ENCODE measurements at regions not wholly inside any gene's neighbourhood (a gene's known extent, or its start where the extent isn't known, plus 50 kb on each side); places are given as distances from the start of the nearest gene placed in this dataset.
"Not testable (repeated sequence)": the region's sequence is repeated elsewhere in the genome, so short reads cannot be mapped to it uniquely, and the experiment has no call there.

- DNase-seq = no peak
Observed at GRCh38 chr1:221987860-221988520, 246.1 kb upstream of the DUSP10 start.

GRCh38 chr1:221983444-221983843 lies 241.6 kb upstream of the DUSP10 start:
- no peak for DNase-seq

GRCh38 chr1:221981461-221981860 lies 239.6 kb upstream of the DUSP10 start:
- DNase-seq = no peak

GRCh38 chr1:221979444-221980032 lies 237.6 kb upstream of the DUSP10 start:
- no peak for DNase-seq

DNA sequence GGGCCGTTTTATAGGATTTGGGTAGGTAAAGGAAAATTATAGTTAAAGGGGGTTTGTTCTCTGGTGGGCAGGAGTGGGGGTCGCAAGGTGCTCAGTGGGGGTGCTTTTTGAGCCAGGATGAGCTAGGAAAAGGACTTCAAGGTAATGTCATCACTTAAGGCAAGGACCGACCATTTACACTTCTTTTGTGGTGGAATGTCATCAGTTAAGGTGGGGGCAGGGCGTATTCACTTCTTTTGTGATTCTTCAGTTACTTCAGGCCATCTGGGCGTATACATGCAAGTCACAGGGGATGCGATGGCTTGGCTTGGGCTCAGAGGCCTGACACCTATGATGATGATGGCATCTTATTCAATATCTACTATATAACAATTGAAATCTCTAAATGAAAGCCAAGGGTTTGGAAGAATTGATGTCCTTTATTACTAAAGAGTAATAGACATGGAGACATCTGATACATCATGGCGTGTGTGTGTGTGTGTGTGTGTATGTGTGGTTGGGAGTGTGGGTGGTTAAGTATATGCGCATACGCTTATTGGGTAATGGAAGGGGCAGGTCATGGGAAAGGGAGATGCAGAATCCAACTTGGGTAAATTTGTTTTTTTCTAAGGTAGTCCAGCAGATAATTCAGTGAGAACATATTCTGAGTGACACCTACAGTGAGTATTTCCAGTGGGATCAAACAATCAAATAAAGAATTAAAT lies 236.9 kb upstream of the DUSP10 start:
- not testable (repeated sequence) for DNase-seq

DNA sequence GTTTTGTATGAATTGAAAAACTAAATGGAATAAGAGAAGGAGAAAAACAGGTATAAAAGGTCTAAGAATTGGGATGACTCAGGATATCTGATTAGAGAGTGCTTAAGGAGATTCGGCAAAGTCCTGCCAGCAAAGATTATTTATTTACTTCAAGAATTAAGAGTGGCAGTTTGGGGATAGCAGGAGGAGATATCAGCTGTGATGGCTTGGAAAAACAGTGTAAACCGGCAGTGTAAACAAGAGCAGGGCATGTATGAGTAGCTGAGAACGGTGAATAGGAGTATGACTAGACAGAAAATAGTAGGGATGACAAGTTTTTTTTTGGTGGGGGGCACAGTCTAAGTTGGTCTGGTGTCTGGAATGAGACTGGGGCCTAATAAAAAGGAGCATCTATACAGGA lies 231.9 kb upstream of the DUSP10 start:
- not testable (repeated sequence) for DNase-seq

DNA sequence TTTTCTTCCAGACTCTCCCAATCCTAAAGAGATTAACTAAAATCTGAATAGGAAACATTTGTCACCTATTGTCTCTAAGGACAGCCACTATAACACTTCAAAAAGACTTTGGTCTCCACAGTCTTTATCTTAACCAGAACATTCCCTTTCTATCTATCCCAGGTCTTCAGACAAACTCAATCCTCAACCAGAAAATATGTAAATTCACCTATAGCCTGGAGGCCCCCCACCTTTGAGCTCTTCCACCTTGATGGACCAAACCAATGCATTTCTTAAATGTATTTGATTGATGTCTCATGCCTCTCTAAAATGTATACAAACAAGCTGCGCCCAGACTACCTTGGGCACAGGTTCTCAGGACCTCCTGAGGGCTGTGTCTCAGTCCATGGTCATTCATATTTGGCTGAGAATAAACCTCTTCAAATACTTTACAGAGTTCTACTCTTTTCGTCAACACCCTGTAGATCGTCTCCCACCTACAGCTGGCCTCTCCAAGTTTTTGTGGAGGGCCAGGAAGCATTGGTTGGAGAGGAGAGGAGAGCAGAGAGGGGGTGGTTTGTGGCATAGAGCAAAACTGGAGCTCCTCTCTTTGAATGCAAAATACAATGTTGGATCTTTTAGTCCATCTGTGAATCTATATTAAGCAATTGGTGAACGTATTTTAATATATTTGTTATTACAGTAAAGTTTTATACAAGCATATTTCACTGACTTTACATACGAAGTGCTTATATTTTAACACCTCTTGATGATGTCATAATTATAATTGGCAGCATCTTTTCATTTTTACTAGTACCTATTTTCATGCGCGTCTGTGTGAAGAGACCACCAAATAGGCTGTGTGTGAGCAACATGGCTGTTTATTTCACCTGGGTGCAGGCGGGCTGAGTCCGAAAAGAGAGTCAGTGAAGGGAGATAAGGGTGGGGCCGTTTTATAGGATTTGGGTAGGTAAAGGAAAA lies 230.7 kb upstream of the DUSP10 start:
- DNase-seq = no peak

GRCh38 chr1:221971035-221971434 lies 229.1 kb upstream of the DUSP10 start:
- DNase-seq = not testable (repeated sequence)

DNA sequence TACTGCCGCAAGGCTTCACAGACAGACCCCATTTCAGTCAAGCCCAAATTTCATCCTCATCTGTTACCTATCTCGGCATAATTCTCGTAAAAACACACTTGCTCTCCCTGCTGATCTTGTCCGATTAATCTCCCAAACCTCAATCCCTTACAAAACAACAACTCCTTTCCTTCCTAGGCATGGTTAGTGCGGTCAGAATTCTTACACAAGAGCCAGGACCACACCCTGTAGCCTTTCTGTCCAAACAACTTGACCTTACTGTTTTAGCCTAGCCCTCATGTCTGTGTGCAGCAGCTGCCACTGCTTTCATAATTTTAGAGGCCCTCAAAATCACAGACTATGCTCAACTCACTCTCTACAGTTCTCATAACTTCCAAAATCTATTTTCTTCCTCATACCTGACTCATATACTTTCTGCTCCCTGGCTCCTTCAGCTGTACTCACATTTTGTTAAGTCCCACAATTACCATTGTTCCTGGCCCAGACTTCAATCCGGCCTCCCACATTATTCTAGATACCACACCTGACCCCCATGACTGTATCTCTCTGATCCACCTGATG lies 227.5 kb upstream of the DUSP10 start:
- DNase-seq = not testable (repeated sequence)

GRCh38 chr1:221967538-221967937 lies 225.6 kb upstream of the DUSP10 start:
- not testable (repeated sequence) for DNase-seq

DNA sequence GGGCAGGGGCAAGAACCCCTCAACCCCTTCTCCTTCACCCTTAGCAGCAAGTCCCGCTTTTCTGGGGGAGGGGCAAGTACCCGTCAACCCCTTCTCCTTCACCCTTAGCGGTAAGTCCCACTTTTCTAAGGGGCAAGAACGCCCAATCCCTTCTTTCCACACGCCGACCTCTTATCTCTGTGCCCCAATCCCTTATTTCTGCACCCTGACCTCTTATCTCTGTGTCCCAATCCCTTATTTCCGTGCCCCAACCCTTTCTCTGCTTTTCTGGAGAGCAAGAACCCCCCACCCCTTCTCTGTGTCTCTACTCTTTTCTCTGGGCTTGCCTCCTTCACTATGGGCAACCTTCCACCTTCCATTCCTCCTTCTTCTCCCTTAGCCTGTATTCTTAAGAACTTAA lies 225.0 kb upstream of the DUSP10 start:
- not testable (repeated sequence) for DNase-seq

GRCh38 chr1:221965891-221966290 lies 224.0 kb upstream of the DUSP10 start:
- DNase-seq = not testable (repeated sequence)

DNA sequence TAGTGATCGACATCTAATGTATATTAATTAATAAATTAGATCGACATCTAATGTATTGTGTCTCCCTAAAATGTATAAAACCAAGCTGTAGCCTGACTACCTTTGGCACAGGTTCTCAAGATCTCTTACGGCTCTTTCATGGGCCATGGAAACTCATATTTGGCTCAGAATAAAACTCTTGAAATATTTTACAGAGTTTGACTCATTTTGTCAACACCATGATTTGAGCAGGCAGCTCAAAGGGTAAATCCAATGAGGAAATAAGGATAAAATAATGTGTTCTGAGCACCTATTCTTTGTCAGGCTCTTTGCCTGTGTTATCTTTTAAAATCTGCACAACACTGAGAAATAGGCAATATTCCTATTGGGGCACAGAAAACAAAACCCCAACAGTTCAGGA lies 223.4 kb upstream of the DUSP10 start:
- DNase-seq = no peak

DNA sequence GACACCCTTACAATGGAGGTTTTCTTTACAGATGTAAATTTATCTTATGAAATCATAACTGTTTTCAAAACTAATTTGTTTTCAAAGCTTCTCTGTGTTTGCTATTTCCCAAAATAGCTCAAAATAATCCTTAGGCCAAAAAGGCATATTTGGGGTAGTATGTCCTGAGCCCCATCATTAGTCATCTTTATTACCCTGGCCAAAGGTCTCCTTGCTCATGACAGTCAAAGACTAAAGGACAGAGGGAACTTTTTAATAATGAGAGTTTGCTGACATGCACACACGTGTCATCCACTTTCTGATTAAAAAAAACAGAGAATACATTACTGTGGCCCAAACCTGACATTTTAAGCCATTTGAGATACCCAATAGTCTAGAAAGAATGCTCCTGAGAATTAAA lies 221.9 kb upstream of the DUSP10 start:
- no peak for DNase-seq

- no peak for DNase-seq
Observed at GRCh38 chr1:221962385-221962784, 220.5 kb upstream of the DUSP10 start.

GRCh38 chr1:221961532-221962292 lies 219.8 kb upstream of the DUSP10 start:
- no peak for DNase-seq

DNA sequence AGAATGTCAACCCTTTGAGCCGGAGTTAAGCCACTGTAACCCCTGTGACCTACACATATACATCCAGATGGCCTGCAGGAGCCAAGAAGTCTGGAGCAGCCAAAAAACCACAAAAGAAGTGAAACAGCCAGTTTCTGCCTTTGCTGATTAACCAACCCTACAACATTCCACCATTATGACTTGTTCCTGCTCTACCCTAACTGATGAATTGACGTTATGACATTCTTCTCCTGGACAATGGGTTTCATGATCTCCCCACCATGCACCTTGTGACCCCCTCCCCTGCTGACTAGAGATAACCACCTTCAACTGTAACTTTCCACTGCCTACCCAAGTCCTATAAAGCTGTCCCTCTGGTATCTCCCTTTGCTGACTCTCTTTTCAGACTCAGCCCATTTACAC lies 216.3 kb upstream of the DUSP10 start:
- DNase-seq = not testable (repeated sequence)

DNA sequence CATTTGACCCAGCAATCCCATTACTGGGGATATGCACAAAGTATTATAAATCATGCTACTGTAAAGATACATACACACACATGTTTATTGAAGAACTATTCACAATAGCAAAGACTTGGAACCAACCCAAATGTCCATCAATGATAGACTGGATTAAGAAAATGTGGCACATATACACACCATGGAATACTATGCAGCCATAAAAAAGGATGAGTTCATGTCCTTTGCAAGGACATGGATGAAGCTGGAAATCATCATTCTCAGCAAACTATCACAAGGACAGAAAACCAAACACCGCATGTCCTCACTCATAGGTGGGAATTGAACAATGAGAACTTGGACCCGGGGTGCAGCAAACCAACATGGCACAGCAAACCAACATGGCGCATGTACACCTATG lies 215.5 kb upstream of the DUSP10 start:
- DNase-seq = not testable (repeated sequence)

- no peak for DNase-seq
Observed at GRCh38 chr1:221949996-221950395, 208.1 kb upstream of the DUSP10 start.

DNA sequence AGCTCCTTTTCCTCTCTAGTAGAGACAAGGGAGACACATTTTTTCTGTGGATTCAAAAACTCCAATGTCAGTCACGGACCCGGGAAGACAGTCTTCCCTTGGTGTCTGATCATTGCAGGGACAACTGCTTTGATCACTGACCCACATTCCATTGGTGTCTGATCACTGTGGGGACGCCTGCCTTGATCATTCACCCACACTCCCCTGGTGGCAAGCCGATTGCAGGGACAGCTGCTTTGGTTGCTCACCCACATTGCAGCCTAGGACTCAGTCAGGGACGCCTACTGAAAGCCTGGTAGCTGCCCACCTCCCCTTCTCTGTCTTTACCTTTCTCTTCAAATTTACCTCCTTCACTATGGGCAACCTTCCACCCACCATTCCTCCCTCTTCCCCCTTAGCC lies 206.6 kb upstream of the DUSP10 start:
- DNase-seq = no peak

- DNase-seq = no peak
Observed at GRCh38 chr1:221947731-221948130, 205.8 kb upstream of the DUSP10 start.

- no peak for DNase-seq
Observed at GRCh38 chr1:221946768-221947167, 204.9 kb upstream of the DUSP10 start.
